Putamen (tissue), 1 donor: ENCODE measurements at regions not wholly inside any gene's neighbourhood (a gene's known extent, or its start where the extent isn't known, plus 50 kb on each side); places are given as distances from the start of the nearest gene placed in this dataset.

Experiments
- DNase-seq: peaks from one replicate; pipeline ENCODE4 v3.0.0-alpha.2; 2016; ENCODE audit warnings: low spot score

DNA sequence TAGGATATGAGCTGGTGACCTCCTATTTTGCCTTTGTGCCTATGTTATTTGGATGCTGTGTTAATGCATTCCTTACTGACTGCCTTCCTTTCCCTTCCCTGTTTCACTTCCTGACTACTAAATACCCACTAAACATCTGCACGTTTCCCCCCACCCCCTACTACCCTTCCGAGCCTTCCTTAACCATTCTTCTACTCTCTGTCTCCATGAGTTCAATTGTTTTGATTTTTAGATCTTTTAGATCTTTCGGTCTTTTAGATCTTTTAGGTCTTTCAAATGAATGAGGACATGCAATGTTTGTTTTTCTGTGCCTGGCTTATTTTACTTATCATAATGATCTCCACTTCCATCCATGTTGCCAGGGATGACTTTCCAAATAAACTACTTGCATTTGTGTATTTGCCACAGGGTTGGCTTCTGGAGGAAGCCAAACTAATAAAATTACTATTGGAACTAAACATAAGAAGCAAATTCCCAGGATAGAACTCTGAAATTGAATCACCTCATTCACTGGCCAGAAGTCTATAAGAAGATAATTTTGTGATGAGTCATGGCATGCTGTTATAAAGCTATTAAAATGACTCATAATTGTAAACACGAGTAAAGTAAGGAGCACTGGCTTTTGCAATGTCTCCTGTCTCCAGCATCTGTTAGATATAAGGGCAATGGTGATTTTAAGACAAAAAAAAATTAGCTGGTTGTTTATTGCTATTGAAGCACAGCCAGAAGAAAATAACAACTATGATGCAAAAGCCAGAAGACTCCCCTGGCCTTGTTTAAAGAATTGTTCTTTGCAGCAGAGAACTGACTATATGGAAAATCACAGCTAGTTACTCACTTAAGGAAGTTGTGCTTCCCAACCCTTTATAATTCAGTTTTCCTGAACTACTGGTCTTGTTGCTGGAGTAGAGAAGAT, 586.3 kb downstream of the LRFN5 start:
- DNase-seq, result no peak

- DNase-seq, result no peak
These were observed 584.1 kb downstream of the LRFN5 start for GRCh38 chr14:42190744-42191143.

GRCh38 chr14:42187846-42188245, 581.2 kb downstream of the LRFN5 start:
- no peak for DNase-seq

DNA sequence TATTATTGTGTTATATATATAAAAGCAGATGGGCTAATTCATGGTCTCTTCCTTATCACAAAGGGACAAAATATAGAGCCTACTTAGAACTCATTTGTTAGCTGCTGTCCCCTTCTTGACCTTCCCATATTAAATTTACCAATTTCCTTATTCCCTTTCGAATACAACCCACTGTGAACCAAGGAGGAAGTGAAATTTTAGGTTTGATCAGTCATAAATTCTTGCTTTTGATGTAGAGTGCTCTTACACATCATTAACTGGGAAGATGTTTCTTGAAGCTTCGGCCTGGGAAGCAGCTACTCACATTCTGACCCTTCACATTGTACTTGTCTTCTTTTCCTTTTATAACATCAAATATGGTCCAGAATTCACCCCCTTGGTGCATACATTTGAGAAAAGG, 579.0 kb downstream of the LRFN5 start:
- no peak for DNase-seq

DNA sequence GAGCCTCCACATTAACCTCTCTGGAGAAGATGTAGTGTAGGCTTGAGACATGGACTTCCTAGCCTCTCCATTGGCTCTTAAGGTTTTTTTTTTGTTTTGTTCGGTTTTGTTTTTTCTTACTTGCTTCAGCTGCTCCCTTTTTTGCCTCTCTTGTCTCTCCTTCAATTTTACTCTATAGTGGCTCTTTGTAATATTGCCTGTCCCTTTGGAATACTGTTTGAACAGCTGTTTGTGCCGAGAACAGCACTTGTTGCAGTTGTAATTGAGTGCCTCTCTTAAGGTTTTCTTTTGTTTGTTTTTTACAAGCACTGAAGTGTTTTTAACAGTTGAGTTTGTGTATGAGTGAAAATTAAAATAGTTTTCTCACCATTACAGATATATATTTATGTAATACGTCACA, 567.7 kb downstream of the LRFN5 start:
- no peak for DNase-seq

GRCh38 chr14:42173206-42173605, 566.5 kb downstream of the LRFN5 start:
- no peak for DNase-seq

DNA sequence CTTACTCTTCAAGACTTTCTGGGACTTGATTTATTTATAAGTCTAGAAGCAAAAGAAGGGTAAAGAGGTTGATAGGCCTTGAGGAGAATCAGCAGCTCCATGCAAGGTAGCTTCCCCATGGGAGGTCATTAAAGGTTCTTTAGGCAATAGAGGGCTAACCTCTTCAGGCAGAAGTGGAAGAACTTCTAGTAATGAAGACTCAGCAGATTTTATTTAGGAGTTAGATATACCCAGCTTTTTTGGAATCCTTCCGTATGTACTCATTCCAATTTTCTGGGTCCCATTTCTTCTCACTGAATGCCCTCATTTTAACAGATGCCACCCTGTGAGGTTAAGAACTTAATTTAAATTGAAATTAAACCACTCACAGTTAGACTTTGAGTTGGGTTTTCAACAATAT, 565.6 kb downstream of the LRFN5 start:
- no peak for DNase-seq

DNA sequence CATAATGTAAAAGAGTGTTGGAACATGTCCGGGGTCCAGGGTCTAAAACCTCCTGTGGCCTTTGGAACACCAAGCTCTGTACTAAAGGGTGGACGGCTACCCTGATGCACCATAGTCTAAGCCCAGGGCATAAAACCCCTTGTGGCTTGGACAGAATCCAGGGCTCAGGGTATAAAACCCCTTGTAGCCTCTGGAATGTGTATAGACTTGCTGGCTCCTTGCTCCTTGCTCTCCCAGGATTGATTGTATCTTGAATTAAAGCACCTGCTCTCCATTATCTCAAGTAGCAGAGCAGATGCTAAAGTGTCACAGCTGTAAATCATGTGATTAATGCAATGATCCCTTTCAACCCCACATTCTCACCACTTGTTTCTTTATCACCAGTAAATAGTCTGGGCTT, 556.5 kb downstream of the LRFN5 start:
- DNase-seq, result no peak

DNA sequence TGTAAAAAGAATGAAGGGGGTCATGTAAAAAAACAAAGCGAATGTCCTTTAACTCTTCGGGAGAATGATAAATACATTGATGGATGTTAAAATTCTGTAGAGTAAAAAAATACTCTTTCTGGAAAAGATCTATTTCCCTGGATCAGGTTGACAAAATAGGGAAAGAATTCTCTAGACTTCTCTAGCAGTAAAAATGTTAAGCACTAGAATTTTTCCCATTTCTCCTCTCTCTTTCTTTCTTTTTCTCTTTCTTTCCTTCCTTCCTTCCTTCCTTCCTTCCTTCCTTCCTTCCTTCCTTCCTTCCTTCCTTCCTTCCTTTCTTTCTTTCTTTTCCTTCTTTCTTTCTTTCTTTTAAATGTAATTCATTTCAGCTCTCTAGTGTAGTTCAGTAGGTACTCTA, 552.5 kb downstream of the LRFN5 start:
- DNase-seq, result no peak

GRCh38 chr14:42149609-42150261, 543.1 kb downstream of the LRFN5 start:
- no peak for DNase-seq

DNA sequence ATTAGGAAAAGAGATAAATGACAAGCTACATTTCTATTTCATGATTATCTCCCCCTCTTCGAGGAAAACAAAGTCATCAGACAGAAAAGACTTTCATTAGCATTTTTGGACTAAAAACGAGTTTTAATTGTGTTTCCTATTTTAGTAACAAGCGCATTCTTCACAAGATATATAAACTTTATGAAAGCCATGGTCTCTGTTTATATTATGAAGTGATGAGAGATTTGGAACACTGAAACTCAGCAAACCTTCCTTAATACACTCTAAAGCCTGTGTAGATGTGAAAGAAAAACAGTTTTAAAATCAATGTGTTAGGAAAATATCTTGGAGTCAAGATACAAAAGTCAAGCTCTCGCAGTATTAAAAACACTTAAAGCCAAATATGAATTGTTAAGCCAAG, 539.1 kb downstream of the LRFN5 start:
- DNase-seq, result no peak

GRCh38 chr14:42143114-42143513, 536.4 kb downstream of the LRFN5 start:
- no peak for DNase-seq

DNA sequence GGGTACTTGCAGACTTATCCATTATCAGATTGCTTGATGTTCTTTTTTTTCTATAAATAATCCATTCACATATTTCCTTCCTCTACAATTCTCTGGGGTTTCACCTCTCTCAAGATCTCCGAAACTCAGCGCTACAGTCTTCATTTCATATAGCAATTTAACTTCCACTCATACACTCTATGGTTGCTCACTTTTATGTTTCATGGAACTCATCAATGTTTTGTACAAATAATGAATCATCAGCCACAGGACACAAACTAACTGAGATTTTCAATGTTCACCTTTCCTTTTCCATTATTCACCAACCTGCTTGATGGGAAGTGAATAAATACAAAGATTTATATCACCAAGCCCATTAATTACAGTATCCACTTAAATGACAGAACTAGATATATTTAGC, 534.7 kb downstream of the LRFN5 start:
- no peak for DNase-seq

DNA sequence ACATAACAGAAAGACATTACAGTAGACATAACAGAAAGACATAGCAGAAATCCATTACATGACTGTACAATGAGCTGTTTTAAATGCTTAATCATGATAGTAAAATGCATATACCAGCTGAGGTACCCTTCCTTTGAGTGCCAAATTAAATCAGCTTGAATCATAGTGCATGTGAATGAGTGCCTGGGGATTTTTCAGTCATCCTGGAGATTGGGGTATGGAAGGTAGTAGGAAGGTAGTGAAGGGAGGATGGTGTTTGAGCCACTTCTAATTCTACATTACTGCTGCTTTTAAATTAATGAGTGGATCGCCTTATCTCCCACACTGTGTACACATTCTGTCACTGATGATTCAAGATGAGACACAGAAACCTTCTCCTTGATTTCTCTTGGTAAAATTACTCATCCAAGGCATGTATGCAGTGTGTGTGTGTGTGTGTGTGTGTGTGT, 534.2 kb downstream of the LRFN5 start:
- no peak for DNase-seq

DNA sequence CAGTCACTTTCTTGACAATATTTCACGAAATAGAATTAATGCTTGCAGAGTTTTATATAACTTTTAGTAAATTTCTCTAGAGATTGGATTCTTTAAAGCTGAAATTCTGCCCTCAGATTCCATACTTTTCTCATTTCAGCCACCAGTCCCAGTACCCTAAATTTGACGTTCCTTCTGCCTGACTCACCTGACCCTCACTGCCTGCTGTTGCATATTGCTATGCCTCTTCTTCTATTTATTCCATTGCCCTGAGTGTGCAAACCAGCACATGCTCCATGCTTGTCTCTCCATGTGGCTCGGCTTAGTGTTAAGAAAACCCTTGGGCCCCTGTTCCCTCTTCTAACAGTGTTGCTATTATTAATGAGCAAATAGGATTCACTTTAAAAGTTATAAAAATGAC, 533.3 kb downstream of the LRFN5 start:
- DNase-seq, result no peak

- DNase-seq, result no peak
These were observed 531.7 kb downstream of the LRFN5 start for GRCh38 chr14:42138406-42138805.

DNA sequence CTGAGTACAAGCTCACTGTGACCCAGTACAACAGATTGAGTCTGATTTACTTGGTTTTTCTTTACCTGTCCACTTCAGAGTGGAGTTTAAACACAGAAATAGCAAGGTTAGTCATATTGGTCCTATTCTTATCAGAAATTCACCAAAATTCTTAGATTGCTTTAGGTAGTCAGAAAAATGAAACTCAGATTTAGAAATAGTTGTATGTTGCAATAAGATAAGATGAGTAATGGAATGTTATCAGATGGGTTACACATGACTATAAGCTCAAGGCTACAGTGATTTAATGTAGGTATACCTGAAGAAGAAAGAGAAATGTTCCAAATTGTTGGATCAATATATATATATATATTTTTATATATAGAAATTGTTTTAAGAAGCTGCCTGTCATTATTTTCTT, 524.1 kb downstream of the LRFN5 start:
- DNase-seq, result no peak

DNA sequence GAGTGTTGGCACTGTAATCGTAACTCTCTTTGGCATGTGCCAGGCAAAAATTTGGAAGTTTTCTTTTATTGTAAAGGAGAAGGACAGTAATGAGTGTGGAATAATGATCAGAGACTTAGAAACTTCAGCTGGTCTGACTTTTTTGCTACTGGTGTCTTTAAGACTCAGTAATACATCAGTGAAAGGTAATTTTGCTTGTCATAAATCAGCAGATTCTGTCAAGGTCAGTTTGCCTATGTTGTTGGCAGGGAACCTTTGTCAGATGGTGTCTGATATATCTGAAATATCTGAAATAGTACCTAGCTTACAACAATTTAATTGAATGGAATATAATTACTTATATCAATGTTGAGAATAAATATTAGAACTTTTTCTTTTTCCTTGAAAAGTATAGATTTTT, 516.9 kb downstream of the LRFN5 start:
- no peak for DNase-seq

DNA sequence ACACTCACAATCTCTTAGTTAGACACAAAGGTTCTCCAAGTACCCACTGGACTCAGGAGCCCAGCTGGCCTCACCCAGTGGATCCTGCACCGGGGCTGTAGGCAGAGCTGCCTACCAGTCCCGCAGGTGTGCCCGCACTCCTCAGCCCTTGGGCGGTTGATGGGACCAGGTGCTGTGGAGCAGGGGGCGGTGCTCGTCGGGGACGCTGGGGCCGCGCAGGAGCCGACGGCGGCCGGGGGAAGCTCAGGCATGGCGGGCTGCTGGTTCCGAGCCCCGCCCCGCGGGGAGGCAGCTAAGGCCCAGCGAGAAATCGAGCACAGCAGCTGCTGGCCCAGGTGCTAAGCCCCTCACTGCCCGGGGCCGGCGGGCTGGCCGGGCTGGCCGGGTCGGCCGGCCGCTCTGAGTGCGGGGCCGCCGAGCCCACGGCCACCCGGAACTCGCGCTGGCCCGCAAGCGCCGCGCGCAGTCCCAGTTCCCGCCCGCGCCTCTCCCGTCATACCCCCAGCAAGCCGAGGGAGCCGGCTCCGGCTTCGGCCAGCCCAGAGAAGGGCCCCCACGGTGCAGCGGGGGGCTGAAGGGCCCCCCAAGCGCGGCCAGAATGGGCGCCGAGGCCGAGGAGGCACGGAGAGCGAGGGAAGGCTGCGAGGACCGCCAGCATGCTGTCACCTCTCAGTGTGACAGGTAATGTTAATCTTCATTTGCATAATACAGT, 506.8 kb downstream of the LRFN5 start:
- DNase-seq, result no peak

GRCh38 chr14:42112108-42112507, 505.4 kb downstream of the LRFN5 start:
- no peak for DNase-seq

DNA sequence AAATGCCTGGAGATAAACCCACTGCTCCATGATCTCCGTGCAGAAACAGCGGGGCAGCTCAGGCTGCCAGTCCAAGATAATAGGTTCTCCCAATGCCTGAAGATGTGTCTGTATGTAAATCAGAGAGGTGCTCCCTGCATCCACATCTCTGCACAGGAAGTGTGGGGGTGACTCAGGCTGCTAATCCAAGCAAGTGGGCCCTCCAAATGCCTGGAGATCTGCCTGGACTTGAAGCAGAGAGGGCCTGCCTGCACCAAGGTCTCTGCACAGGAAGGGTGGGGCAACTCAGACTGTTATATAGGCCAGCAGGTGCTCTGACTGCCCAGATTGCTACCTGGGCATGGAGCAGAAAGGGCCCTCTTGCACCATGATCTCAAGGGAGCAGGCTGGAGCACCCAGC, 504.7 kb downstream of the LRFN5 start:
- DNase-seq, result no peak

- DNase-seq, result no peak
These were observed 503.5 kb downstream of the LRFN5 start for GRCh38 chr14:42110167-42110566.

GRCh38 chr14:42095155-42095554, 488.5 kb downstream of the LRFN5 start:
- DNase-seq, result no peak
